LNCaP clone FGC (cell line): ENCODE measurements at regions not wholly inside any gene's neighbourhood (a gene's known extent, or its start where the extent isn't known, plus 50 kb on each side); places are given as distances from the start of the nearest gene placed in this dataset.

Source experiments
- DNase-seq: peaks from one replicate; pipeline ENCODE4 v3.0.0-alpha.2; 2011; ENCODE audit warnings: low read depth
- H3K4me3 ChIP-seq: 2 replicates; pipeline ENCODE4 v1.5.1; 2011; ENCODE audit warnings: mild to moderate bottlenecking, low read depth, low read length, control low read depth
- CTCF ChIP-seq: IDR thresholded peaks from 2 replicates; pipeline ENCODE4 v1.5.1; 2012; ENCODE audit warnings: mild to moderate bottlenecking; ENCODE audit not compliant: control insufficient read depth, insufficient read depth; ENCODE audit errors: extremely low read depth

- no peak for DNase-seq
- no peak overlapping the region for H3K4me3 ChIP-seq
- TF ChIP-seq CTCF: no peak
Measured at GRCh38 chr10:107502229-107502985, 337.9 kb upstream of the SORCS1 start.

GRCh38 chr10:107498983-107499382 is 334.5 kb upstream of the SORCS1 start:
- no peak for TF ChIP-seq CTCF
- no peak overlapping the region for H3K4me3 ChIP-seq
- no peak for DNase-seq

- no peak overlapping the region for H3K4me3 ChIP-seq
- no peak for TF ChIP-seq CTCF
- DNase-seq: no peak
Measured at GRCh38 chr10:107497024-107497423, 332.5 kb upstream of the SORCS1 start.

GRCh38 chr10:107496594-107496993 is 332.1 kb upstream of the SORCS1 start:
- H3K4me3 ChIP-seq: no peak overlapping the region
- no peak for DNase-seq
- no peak for TF ChIP-seq CTCF

- TF ChIP-seq CTCF: no peak
- no peak for DNase-seq
- H3K4me3 ChIP-seq: no peak overlapping the region
Measured at GRCh38 chr10:107492389-107492788, 327.9 kb upstream of the SORCS1 start.

- DNase-seq: no peak
- no peak overlapping the region for H3K4me3 ChIP-seq
- TF ChIP-seq CTCF: no peak
Measured at GRCh38 chr10:107490389-107490788, 325.9 kb upstream of the SORCS1 start.

- H3K4me3 ChIP-seq: no peak overlapping the region
- TF ChIP-seq CTCF: no peak
- no peak for DNase-seq
Measured at GRCh38 chr10:107487284-107487683, 322.8 kb upstream of the SORCS1 start.
